Lung (tissue), 11 donors: ENCODE measurements at regions not wholly inside any gene's neighbourhood (a gene's known extent, or its start where the extent isn't known, plus 50 kb on each side); places are given as distances from the start of the nearest gene placed in this dataset.
"Not testable (repeated sequence)": the region's sequence is repeated elsewhere in the genome, so short reads cannot be mapped to it uniquely, and the experiment has no call there.

ENCODE experiments used
- ATAC-seq: fragments of 200-7000 bp; cut with Tn5 transposase; one replicate; pipeline ENCODE4 v1.9.1; 2020; ENCODE audit warnings: moderate number of reproducible peaks; ENCODE audit not compliant: insufficient read depth, low FRiP score
- DNase-seq, 3 donors: peaks; one replicate each; pipeline ENCODE4 v3.0.0-alpha.2; 2013 to 2017
- H3K27ac ChIP-seq, 2 donors: one replicate each; pipeline ENCODE4 v1.5.1; 2013; ENCODE audit warnings: mild to moderate bottlenecking in 2 of 2, moderate library complexity in 2 of 2, control low read depth in 1 of 2, inconsistent platforms in 1 of 2, low read depth in 1 of 2, low read length in 1 of 2
- H3K27me3 ChIP-seq, 3 donors: one replicate each; pipeline ENCODE4 v1.5.1; 2013; ENCODE audit warnings: low read length in 2 of 3; ENCODE audit not compliant: control insufficient read depth in 3 of 3, insufficient read depth in 3 of 3
- H3K36me3 ChIP-seq, 4 donors: one replicate each; pipeline ENCODE4 v1.5.1; 2013; ENCODE audit warnings: low read length in 4 of 4, mild to moderate bottlenecking in 1 of 4, moderate library complexity in 1 of 4; ENCODE audit not compliant: control insufficient read depth in 4 of 4, insufficient read depth in 4 of 4
- H3K4me1 ChIP-seq, 5 donors: one replicate each; pipeline ENCODE4 v1.5.1; 2013; ENCODE audit warnings: low read length in 5 of 5, mild to moderate bottlenecking in 2 of 5, moderate library complexity in 1 of 5; ENCODE audit not compliant: control insufficient read depth in 5 of 5, insufficient read depth in 5 of 5
- H3K4me3 ChIP-seq: one replicate; pipeline ENCODE4 v1.5.1; 2013; ENCODE audit warnings: mild to moderate bottlenecking, control low read depth, moderate library complexity
- H3K9ac ChIP-seq, 2 donors: one replicate each; pipeline ENCODE4 v1.5.1; 2013; ENCODE audit warnings: low read length in 2 of 2, control low read depth in 1 of 2; ENCODE audit not compliant: insufficient read depth in 1 of 2
- H3K9me3 ChIP-seq, 4 donors: one replicate each; pipeline ENCODE4 v1.5.1; 2013; ENCODE audit warnings: low read length in 3 of 4, mild to moderate bottlenecking in 1 of 4, moderate library complexity in 1 of 4; ENCODE audit not compliant: control insufficient read depth in 4 of 4, insufficient read depth in 3 of 4
- CTCF ChIP-seq: IDR thresholded peaks from 2 replicates; pipeline ENCODE4 v1.5.1; 2012; ENCODE audit warnings: mild to moderate bottlenecking; ENCODE audit errors: control extremely low read depth, extremely low read depth
- WGBS, 2 donors: extraction: QIAGEN DNeasy Blood & Tissue Kit; methylation state at CpG; one replicate each; pipeline ENCODE4 v1.1.7; 2013; 5-methylcytosine and 5-hydroxymethylcytosine counted together
- donor health status: control.
- donor health status: control.
- donor health status: Bipolar disorder and iron deficiency.
- donor health status: healthy.
- donor health status: DM: yes; HTN: yes; CAD: no.

- Histone ChIP-seq H3K9ac (no peak overlapping the region), H3K4me3 (no peak overlapping the region), H3K9me3 (no peaks in the 10 kb centered on the region), H3K27me3 (no peaks in the 10 kb centered on the region), H3K27ac (no peak overlapping the region), H3K36me3 (no peaks in the 10 kb centered on the region), H3K4me1 (no peaks in the 10 kb centered on the region)
- DNase-seq (no peak), ATAC-seq (no peak)
- WGBS, 2 donors = 72 to 76% methylated on average over 2 of the region's 2 CpGs
- TF ChIP-seq CTCF = no peak
Observed at GRCh38 chr11:97087419-97087818, 697.6 kb downstream of the JRKL start.

GRCh38 chr11:97092823-97093222 is 703.0 kb downstream of the JRKL start:
- H3K4me3 ChIP-seq = no peak overlapping the region
- no peak overlapping the region for H3K9ac ChIP-seq
- 68 to 74% methylated on average over 1 of the region's 1 CpG for WGBS, 2 donors
- H3K27me3 ChIP-seq = no peaks in the 10 kb centered on the region
- ATAC-seq = no peak
- peaks cover 0 to 1% (median 0%) of the 10 kb centered on the region in 4 donors for H3K9me3 ChIP-seq
- H3K36me3 ChIP-seq = no peaks in the 10 kb centered on the region
- TF ChIP-seq CTCF = no peak
- H3K27ac ChIP-seq = no peak overlapping the region
- peak in 2 of 3 donors; percentile 21 to 31 for DNase-seq
- H3K4me1 ChIP-seq = no peaks in the 10 kb centered on the region

- not testable (repeated sequence) for H3K27me3 ChIP-seq, H3K4me1 ChIP-seq, H3K36me3 ChIP-seq, H3K9me3 ChIP-seq, H3K27ac ChIP-seq, H3K9ac ChIP-seq, ATAC-seq, DNase-seq, H3K4me3 ChIP-seq
- WGBS, 2 donors = 88 to 95% methylated on average over 2 of the region's 3 CpGs
Observed at GRCh38 chr11:97102180-97102579, 712.4 kb downstream of the JRKL start.

- H3K9me3 ChIP-seq = no peaks in the 10 kb centered on the region
- DNase-seq (no peak), ATAC-seq (no peak)
- H3K27me3 ChIP-seq = no peaks in the 10 kb centered on the region
- no peaks in the 10 kb centered on the region for H3K36me3 ChIP-seq
- H3K27ac ChIP-seq = no peak overlapping the region
- no peaks in the 10 kb centered on the region for H3K4me1 ChIP-seq
- no peak overlapping the region for H3K9ac ChIP-seq
- no peak overlapping the region for H3K4me3 ChIP-seq
- no peak for TF ChIP-seq CTCF
Observed at GRCh38 chr11:97107604-97108003, 717.8 kb downstream of the JRKL start.
